GM18517 (cell line): ENCODE measurements at regions not wholly inside any gene's neighbourhood (a gene's known extent, or its start where the extent isn't known, plus 50 kb on each side); places are given as distances from the start of the nearest gene placed in this dataset.
"Not testable (repeated sequence)": the region's sequence is repeated elsewhere in the genome, so short reads cannot be mapped to it uniquely, and the experiment has no call there.

Experiments
- ATAC-seq: cut with Tn5 transposase; IDR thresholded peaks from one replicate; pipeline ENCODE4 v1.9.1; 2021; ENCODE audit warnings: mild to moderate bottlenecking, moderate library complexity; ENCODE audit not compliant: unreplicated experiment

DNA sequence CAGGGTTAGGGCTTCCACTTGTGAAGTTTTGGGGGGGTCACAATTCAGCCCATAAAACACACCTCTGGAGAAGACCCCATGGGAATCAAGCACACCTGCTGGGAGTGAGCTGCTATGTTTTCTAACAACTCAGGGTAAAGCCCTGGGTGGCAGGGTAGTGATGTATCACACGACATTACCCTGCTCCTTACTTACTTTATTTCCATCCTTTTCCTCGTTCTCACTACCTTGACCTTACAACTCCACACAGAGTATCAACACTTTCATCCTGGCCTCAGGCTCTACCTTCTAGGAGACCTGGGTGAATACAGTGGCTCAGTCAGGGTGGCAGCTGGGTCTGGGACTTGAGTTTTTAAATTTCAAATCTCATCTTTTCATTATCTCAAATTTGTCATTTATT is 290.3 kb downstream of the CYRIA start:
- ATAC-seq: no peak

GRCh38 chr2:16374671-16375070 is 291.0 kb downstream of the CYRIA start:
- no peak for ATAC-seq

- ATAC-seq: no peak
These were observed 292.3 kb downstream of the CYRIA start for GRCh38 chr2:16373341-16373740.

GRCh38 chr2:16371751-16372150 is 293.9 kb downstream of the CYRIA start:
- ATAC-seq: no peak

GRCh38 chr2:16368951-16369350 is 296.7 kb downstream of the CYRIA start:
- no peak for ATAC-seq

GRCh38 chr2:16368328-16368727 is 297.3 kb downstream of the CYRIA start:
- ATAC-seq: no peak

DNA sequence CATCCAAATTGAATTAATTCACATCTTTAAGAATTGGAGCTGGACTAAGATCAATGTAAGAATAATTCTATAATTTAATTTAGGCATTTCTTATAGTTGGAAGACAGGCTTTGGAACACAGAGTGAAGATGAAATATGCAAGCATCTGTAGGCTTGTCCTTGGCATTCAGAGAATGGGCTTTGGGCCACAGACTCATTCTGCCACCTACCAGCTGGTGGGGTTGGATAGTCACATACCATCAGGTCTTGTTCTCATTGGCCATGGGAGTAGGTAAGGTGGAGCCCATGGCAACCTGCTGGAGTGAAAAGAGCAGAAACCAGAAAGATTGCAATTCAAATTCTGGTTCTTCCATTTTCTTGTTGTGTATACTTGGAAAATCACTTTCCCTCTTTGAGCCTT is 300.3 kb downstream of the CYRIA start:
- no peak for ATAC-seq

DNA sequence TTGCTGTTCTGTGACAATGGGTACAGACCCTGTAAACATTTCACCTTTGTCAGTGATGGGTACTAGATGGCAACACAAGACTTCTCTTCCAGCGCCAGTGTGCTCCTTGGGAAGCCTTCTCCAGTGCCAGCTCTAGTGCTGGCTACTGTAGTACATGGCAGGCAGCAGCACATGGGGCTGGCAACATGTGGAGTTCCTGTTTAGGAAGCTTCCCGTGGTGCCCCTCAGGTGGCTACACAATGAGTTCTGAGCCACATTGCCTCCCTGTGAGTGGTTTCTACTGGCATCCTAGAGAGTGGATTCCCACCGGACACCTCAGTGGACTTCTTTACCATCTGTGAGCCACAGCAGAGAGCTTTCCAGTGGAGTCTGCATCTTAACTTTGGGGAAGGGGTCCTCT is 302.1 kb downstream of the CYRIA start:
- no peak for ATAC-seq

GRCh38 chr2:16362611-16363010 is 303.0 kb downstream of the CYRIA start:
- no peak for ATAC-seq

- ATAC-seq: no peak
These were observed 304.2 kb downstream of the CYRIA start for GRCh38 chr2:16361261-16361995.

DNA sequence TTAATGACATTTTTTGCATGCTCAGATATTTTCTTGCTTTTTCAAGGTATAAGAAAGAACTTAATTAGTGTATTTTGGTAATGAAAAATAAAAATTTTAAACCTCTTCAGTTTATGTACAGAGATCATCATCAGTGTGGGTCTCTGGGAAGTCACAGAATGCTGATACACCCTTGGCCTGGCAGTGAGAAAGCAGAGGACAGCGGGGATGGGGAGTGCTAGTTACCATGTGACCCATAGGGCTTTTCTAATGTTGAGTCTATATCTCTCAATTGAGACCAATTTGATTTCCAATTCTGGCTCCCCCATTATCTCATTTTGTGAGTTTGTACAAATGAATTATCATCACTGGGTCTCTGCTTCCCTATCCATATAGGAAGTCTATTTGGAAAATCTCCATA is 305.7 kb downstream of the CYRIA start:
- no peak for ATAC-seq

GRCh38 chr2:16357188-16357587 is 308.4 kb downstream of the CYRIA start:
- ATAC-seq: no peak

DNA sequence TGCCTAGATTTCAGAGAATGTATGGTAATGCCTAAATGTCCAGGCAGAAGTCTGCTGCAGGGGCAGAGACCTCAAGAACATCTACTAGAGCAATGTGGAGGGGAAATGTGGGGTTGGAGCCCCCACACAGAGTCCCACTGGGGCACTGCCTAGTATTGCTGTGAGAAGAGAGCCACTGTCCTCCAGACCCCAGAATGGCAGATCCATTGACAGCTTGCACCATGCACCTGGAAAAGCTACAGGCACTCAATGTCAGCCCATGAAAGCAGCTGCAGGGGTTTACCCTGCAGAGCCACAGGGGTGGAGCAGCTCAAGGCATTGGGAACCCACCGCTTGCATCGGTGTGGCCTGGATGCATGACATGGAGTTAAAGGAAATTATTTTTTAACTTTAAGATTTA is 314.1 kb downstream of the CYRIA start:
- ATAC-seq: no peak

DNA sequence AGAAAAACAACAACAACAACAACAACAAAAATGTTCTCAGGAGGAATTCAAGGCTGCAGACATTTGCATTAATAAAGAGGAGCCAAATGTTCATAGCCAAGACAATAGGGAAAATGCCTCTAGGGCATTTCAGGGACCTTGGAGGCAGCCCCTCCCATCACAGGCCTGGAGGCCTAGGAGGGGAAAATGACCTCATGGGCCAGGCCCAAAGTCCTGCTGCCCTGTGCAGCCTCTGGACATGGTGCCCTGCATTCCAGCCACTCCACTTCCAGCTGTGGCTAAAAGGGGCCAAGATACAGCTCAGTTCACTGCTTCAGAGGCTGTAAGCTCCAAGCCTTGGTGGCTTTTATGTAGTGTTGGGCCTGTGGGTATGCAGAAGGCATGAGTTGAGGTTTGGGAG is 314.5 kb downstream of the CYRIA start:
- no peak for ATAC-seq

DNA sequence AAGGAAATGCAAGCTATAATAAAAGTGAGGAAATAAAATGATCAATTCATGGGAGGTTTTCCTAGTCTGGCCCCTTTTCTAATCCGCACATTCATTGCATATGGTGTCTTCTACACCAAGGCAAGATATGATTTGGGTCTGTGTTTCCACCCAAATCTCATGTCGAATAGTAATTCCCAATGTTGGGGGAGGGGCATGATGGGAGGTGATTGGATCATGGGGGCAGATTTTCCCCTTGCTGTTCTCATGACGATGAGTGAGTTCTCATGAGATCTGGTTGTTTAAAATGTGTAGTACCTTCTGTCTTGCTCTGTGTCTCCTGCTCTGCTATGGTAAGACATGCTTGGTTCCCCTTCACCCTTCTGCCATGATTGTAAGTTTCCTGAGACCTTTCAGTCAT is 315.4 kb downstream of the CYRIA start:
- no peak for ATAC-seq

GRCh38 chr2:16349811-16350210 is 315.8 kb downstream of the CYRIA start:
- ATAC-seq: no peak

DNA sequence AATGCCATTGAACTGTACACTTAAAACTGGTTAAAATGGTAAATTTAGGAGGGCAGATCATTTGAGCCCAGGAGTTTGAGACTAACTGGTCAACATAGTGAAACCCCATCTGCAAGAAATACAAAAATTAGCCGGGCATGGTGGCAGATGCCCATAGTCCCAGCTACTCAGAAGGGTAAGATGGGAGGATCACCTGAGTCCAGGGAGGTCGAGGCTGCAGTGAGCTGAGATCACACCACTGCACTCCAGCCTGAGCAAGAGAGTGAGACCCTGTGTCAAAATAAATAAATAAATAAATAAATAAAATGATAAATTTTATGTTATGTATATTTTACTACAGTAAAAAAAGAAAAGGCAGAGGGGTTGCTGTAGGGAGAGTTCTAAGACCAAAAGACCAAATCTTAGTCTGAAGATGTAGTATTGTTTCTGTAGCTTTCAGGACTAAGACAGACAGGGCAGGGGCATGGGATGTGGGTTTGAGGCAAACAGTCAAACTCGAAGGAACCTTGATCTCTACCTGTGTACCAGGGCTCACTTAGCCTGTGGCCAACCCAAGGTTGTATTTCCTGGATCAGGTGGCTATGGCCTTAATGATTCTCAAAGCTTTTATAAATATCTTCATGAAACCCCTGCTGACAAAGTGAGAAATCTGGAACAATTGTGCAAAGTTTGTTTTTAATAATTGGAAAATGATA is 316.7 kb downstream of the CYRIA start:
- ATAC-seq: no peak

DNA sequence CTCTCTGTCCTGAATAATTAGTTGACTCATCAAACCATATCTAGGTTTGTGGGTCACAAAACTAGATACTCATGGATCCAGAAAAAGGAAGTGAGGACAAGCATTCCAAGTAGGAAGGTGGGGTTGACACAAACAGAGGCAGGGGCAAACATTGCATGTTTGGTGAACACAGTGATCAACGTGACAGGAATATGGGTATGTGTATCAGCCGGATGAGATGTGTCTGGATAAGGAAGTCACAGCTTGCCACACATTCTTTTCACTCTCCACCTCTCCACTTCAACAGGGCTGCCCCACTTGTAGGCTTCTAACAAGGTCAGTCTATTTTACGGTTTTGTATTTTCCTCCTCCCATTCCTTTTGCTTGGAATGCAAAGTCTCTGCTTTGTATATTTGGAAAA is 319.0 kb downstream of the CYRIA start:
- ATAC-seq: no peak

DNA sequence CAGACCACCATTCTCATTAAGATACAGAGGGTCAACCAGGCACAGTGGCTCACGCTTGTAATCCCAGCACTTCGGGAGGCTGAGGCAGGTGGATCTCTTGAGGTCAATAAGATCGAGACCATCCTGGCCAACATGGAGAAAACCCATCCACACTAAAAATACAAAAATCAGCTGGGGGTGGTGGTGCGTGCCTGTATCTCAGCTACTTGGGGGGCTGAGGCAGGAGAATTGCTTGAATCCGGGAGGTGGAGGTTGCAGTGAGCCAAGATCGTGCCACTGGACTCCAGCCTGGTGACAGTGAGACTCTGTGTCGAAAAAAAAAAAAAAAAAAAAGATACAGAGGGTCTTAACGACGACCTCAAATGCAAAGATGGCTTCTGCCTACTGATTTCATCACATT is 320.4 kb downstream of the CYRIA start:
- ATAC-seq: not testable (repeated sequence)

- no peak for ATAC-seq
These were observed 326.4 kb downstream of the CYRIA start for GRCh38 chr2:16339206-16339605.

DNA sequence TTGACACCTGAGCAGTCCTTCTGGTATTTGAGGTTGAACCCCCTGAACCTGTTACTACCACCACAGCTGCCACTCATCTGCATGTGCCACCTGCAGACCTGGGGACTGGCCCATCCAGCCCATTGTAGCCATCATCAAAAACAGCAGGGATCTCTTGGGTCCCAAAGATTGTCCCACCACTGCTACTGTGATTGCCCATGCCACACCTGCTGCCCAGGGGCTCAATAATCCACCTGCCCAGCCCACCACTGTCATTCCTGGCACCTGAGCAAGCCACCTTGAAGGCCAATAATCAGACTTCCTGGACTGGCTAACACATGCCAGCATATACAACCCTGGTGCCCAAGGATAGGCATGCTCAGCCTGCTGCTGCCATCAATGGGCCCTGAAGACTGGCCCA is 327.6 kb downstream of the CYRIA start:
- ATAC-seq: no peak

- ATAC-seq: no peak
These were observed 328.7 kb downstream of the CYRIA start for GRCh38 chr2:16336916-16337315.

GRCh38 chr2:16336491-16336890 is 329.1 kb downstream of the CYRIA start:
- ATAC-seq: no peak
